DND-41 (cell line): ENCODE measurements at regions not wholly inside any gene's neighbourhood (a gene's known extent, or its start where the extent isn't known, plus 50 kb on each side); places are given as distances from the start of the nearest gene placed in this dataset.

ENCODE experiments used
- EZH2 ChIP-seq: IDR thresholded peaks from 3 replicates; pipeline ENCODE4 v1.6.1; 2012; ENCODE audit warnings: borderline replicate concordance, low read depth, mild to moderate bottlenecking, moderate library complexity, low read length, inconsistent platforms; ENCODE audit not compliant: severe bottlenecking
- TF ChIP-seq, protein P1 (sequence below): IDR thresholded peaks from 2 replicates; pipeline ENCODE4 v1.5.1; 2012; ENCODE audit warnings: borderline replicate concordance, low read length, moderate library complexity, mild to moderate bottlenecking; ENCODE audit not compliant: poor library complexity, severe bottlenecking; ENCODE audit errors: extremely low read depth

DNA sequence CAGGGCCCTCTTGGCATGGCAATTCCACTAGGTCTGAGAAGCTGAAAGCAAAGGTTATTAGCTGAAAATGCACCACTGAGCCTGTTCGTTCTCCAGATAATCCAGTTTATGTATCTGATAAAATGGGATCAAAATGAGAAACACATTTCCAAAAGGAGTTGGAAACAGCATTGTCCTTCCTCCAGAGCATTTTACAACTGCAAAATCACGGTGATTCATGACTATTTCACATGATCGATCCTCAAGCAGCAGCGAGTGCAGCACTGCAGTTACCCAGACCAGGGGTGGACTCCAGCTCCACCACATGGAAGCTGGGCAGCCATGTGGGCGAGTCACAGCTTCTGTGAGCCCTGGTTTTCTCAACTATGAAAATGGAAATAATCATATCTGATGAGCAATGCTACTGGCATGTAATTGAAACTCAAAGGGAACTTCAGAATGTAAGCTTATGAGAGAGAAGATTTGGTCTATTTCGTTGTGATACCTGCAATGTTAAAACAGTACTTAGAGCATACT, 78.7 kb upstream of the MSX1 start:
- TF ChIP-seq, protein P1, sequence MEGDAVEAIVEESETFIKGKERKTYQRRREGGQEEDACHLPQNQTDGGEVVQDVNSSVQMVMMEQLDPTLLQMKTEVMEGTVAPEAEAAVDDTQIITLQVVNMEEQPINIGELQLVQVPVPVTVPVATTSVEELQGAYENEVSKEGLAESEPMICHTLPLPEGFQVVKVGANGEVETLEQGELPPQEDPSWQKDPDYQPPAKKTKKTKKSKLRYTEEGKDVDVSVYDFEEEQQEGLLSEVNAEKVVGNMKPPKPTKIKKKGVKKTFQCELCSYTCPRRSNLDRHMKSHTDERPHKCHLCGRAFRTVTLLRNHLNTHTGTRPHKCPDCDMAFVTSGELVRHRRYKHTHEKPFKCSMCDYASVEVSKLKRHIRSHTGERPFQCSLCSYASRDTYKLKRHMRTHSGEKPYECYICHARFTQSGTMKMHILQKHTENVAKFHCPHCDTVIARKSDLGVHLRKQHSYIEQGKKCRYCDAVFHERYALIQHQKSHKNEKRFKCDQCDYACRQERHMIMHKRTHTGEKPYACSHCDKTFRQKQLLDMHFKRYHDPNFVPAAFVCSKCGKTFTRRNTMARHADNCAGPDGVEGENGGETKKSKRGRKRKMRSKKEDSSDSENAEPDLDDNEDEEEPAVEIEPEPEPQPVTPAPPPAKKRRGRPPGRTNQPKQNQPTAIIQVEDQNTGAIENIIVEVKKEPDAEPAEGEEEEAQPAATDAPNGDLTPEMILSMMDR, result no peak
- no peak for TF ChIP-seq EZH2
